ENCODE measurements at regions not wholly inside any gene's neighbourhood (a gene's known extent, or its start where the extent isn't known, plus 50 kb on each side); places are given as distances from the start of the nearest gene placed in this dataset.

GRCh38 chr6:48570656-48571055, 459.7 kb upstream of the PTCHD4 start:
- Histone ChIP-seq H3T11ph (ENCODE audit: low read length) (no peak overlapping the region), H4K8ac (replicated peaks; ENCODE audit: insufficient read length, low read depth, low read length) (no peak overlapping the region), H2BK20ac (ENCODE audit: low read depth, low read length, poor library complexity, severe bottlenecking) (no peak overlapping the region), H3K9me3 (ENCODE audit: control insufficient read depth, low read depth, low read length) (no peaks in the 10 kb centered on the region), H3K4me2 (ENCODE audit: insufficient read depth, insufficient read length, low read length) (no peak overlapping the region), H3K18ac (ENCODE audit: insufficient read length, low read depth, low read length) (no peak overlapping the region), H2BK5ac (ENCODE audit: insufficient read length, low read length) (no peak overlapping the region), H2BK15ac (ENCODE audit: low read depth, low read length) (no peak overlapping the region), H2AK5ac (ENCODE audit: insufficient read length, low read length) (no peak overlapping the region), H3K23ac (ENCODE audit: insufficient read length, low read depth, low read length) (no peak overlapping the region), H3K56ac (ENCODE audit: insufficient read length, low read depth, low read length) (no peak overlapping the region), H3K14ac (ENCODE audit: insufficient read depth, low read length) (no peak overlapping the region), H4K5ac (ENCODE audit: insufficient read length, low read depth, low read length) (no peak overlapping the region), H2AFZ (ENCODE audit: low read length) (no peak overlapping the region), H3K79me1 (ENCODE audit: insufficient read depth, low read depth, low read length, poor library complexity, severe bottlenecking) (no peaks in the 10 kb centered on the region), H3K79me2 (ENCODE audit: insufficient read depth, low read length) (no peaks in the 10 kb centered on the region), H2BK120ac (ENCODE audit: low read depth, low read length, poor library complexity, severe bottlenecking) (no peak overlapping the region), H3K9ac (ENCODE audit: extremely low read depth, insufficient read length, low read length) (no peak overlapping the region), H4K20me1 (ENCODE audit: control insufficient read depth, insufficient read depth, insufficient read length) (no peaks in the 10 kb centered on the region), H3K4me1 (ENCODE audit: insufficient read depth, low read length) (no peaks in the 10 kb centered on the region), H3K23me2 (ENCODE audit: insufficient read length, low read depth, low read length, poor library complexity, severe bottlenecking) (no peaks in the 10 kb centered on the region), H2BK12ac (ENCODE audit: insufficient read length, low read depth, low read length) (no peak overlapping the region), H3K27ac (ENCODE audit: insufficient read length, low read depth, low read length) (no peak overlapping the region), H3K27me3 (ENCODE audit: insufficient read depth, low read length) (no peaks in the 10 kb centered on the region), H4K91ac (ENCODE audit: insufficient read length, low read depth, low read length) (no peak overlapping the region), H3K4ac (ENCODE audit: low read depth, low read length) (no peak overlapping the region)
- Mint-ChIP-seq H3K4me1 (peaks cover 17 to 24% of the 10 kb centered on the region in 2 experiments), H3K4me3 (no peak overlapping the region), H3K9me3 (peaks cover 1 to 2% of the 10 kb centered on the region in 2 experiments; a peak in 3 of 5 replicates), H3K27me3 (ENCODE audit: low read depth) (no peaks in the 10 kb centered on the region), H3K27ac (no peak overlapping the region), H3K36me3 (ENCODE audit: insufficient read depth in 1 of 3, low read depth in 3 of 3) (peaks cover 1 to 4% (median 3%) of the 10 kb centered on the region in 3 experiments; a peak in 6 of 7 replicates)
- no peak for DNase-seq
- TF ChIP-seq CTCF (conservative IDR thresholded peaks at IDR 0.05) = no peak
- WGBS (ENCODE audit: extremely low coverage, insufficient read length, low lambda C conversion rate) = no CpG with 5 or more reads among the region's 3 CpGs

Measured in H9 (cell line).